ENCODE measurements at regions not wholly inside any gene's neighbourhood (a gene's known extent, or its start where the extent isn't known, plus 50 kb on each side); places are given as distances from the start of the nearest gene placed in this dataset.

GRCh38 chr6:104580452-104580851 lies 279.3 kb downstream of the HACE1 start:
- TF ChIP-seq LEF1 (IDR thresholded peaks at IDR 0.05; ENCODE audit: borderline replicate concordance) (no peak), BHLHE40 (IDR thresholded peaks at IDR 0.05; ENCODE audit: borderline replicate concordance) (no peak), TARDBP (IDR thresholded peaks at IDR 0.05) (no peak), FOXK2 (IDR thresholded peaks at IDR 0.05) (no peak), SP1 (IDR thresholded peaks at IDR 0.05) (no peak), SUZ12 (IDR thresholded peaks at IDR 0.05) (no peak), ELF4 (IDR thresholded peaks at IDR 0.05) (no peak), FOXA1 (IDR thresholded peaks at IDR 0.05) (no peak), CTBP1 (IDR thresholded peaks at IDR 0.05; ENCODE audit: borderline replicate concordance) (no peak), HDGF (IDR thresholded peaks at IDR 0.05; ENCODE audit: borderline replicate concordance) (no peak), ARNT (IDR thresholded peaks at IDR 0.05) (no peak), FOXM1 (IDR thresholded peaks at IDR 0.05; ENCODE audit: borderline replicate concordance) (no peak), ZNF384 (IDR thresholded peaks at IDR 0.05) (no peak)
